GM23338 (cell line): ENCODE measurements at regions not wholly inside any gene's neighbourhood (a gene's known extent, or its start where the extent isn't known, plus 50 kb on each side); places are given as distances from the start of the nearest gene placed in this dataset.

Experiments
- ATAC-seq: fragments of 200-7000 bp; cut with Tn5 transposase; 3 replicates; pipeline ENCODE4 v1.9.1; 2020
- DNase-seq: peaks from one replicate; pipeline ENCODE4 v3.0.0-alpha.2; 2015; ENCODE audit warnings: low spot score
- H2AFZ ChIP-seq: fragments of 200-600 bp; sonication (generic); 2 replicates; pipeline ENCODE4 v1.8.0; 2016; ENCODE audit warnings: antibody characterized with exemption, mild to moderate bottlenecking, moderate library complexity
- H3F3A ChIP-seq: fragments of 200-600 bp; sonication (generic); replicated peaks from 2 replicates; pipeline ENCODE4 v1.8.0; 2017; ENCODE audit warnings: antibody characterized with exemption, mixed run types, low read depth
- H3K27ac ChIP-seq: fragments of 200-600 bp; sonication (generic); 2 replicates; pipeline ENCODE4 v1.6.1; 2016; ENCODE audit warnings: low read depth
- H3K27me3 ChIP-seq: fragments of 200-600 bp; sonication (generic); 2 replicates; pipeline ENCODE4 v1.8.0; 2016; ENCODE audit warnings: mild to moderate bottlenecking, mixed run types, moderate library complexity; ENCODE audit not compliant: insufficient read depth
- H3K36me3 ChIP-seq: fragments of 200-600 bp; sonication (generic); 2 replicates; pipeline ENCODE4 v1.8.0; 2016; ENCODE audit warnings: mild to moderate bottlenecking; ENCODE audit not compliant: insufficient read depth
- H3K4me1 ChIP-seq: fragments of 200-600 bp; sonication (generic); 2 replicates; pipeline ENCODE4 v1.8.0; 2016; ENCODE audit warnings: mild to moderate bottlenecking, moderate library complexity; ENCODE audit not compliant: insufficient read depth
- H3K4me2 ChIP-seq: fragments of 200-600 bp; sonication (generic); 2 replicates; pipeline ENCODE4 v1.7.1; 2017; ENCODE audit warnings: mixed run types
- H3K4me3 ChIP-seq: fragments of 200-600 bp; sonication (generic); 2 replicates; pipeline ENCODE4 v1.6.1; 2016; ENCODE audit warnings: mixed run types
- H3K79me2 ChIP-seq: fragments of 200-600 bp; sonication (generic); replicated peaks from 2 replicates; pipeline ENCODE4 v1.8.0; 2017; ENCODE audit warnings: mild to moderate bottlenecking; ENCODE audit not compliant: insufficient read depth
- H3K9me2 ChIP-seq: fragments of 200-600 bp; sonication (generic); 2 replicates; pipeline ENCODE4 v1.8.0; 2017; ENCODE audit not compliant: insufficient read depth
- H4K20me1 ChIP-seq: fragments of 200-600 bp; sonication (generic); replicated peaks from 2 replicates; pipeline ENCODE4 v1.8.0; 2017; ENCODE audit warnings: mild to moderate bottlenecking; ENCODE audit not compliant: insufficient read depth
- H3K27ac Mint-ChIP-seq: 2 replicates; pipeline ENCODE4 v1.8.0; 2020; ENCODE audit warnings: inconsistent platforms, mild to moderate bottlenecking, moderate library complexity, mixed read lengths
- H3K27me3 Mint-ChIP-seq: 3 replicates; pipeline ENCODE4 v1.8.0; 2022; ENCODE audit warnings: low read depth, mild to moderate bottlenecking, moderate library complexity, mixed read lengths, inconsistent platforms; ENCODE audit not compliant: insufficient read depth, poor library complexity
- H3K36me3 Mint-ChIP-seq: 3 replicates; pipeline ENCODE4 v1.8.0; 2021; ENCODE audit warnings: low read depth, mild to moderate bottlenecking, inconsistent platforms, moderate library complexity, mixed read lengths
- H3K4me1 Mint-ChIP-seq: 3 replicates; pipeline ENCODE4 v1.8.0; 2020; ENCODE audit warnings: mild to moderate bottlenecking, inconsistent platforms, mixed read lengths
- H3K4me3 Mint-ChIP-seq: 3 replicates; pipeline ENCODE4 v1.8.0; 2021; ENCODE audit warnings: moderate library complexity, mild to moderate bottlenecking, inconsistent platforms, mixed read lengths
- H3K9me3 Mint-ChIP-seq: 3 replicates; pipeline ENCODE4 v1.8.0; 2020; ENCODE audit warnings: moderate library complexity, mild to moderate bottlenecking, inconsistent platforms, mixed read lengths
- CREB1 ChIP-seq: fragments of 250-450 bp; sonication (Bioruptor Pico); IDR thresholded peaks from 2 replicates; pipeline ENCODE4 v1.5.0; 2020; ENCODE audit warnings: low read depth, mild to moderate bottlenecking, moderate library complexity
- EZH2 ChIP-seq: fragments of 200-600 bp; sonication (generic); IDR thresholded peaks from one replicate; pipeline ENCODE4 v1.8.0; 2017; ENCODE audit warnings: antibody characterized with exemption, mild to moderate bottlenecking, low read depth; ENCODE audit not compliant: unreplicated experiment
- JUNB ChIP-seq: IDR thresholded peaks from one replicate; pipeline ENCODE4 v1.6.1; 2016; ENCODE audit warnings: antibody characterized with exemption; ENCODE audit not compliant: unreplicated experiment
- NANOG ChIP-seq: IDR thresholded peaks from 2 replicates; pipeline ENCODE4 v1.6.1; 2016; ENCODE audit warnings: antibody characterized with exemption, borderline replicate concordance
- POLR2AphosphoS5 ChIP-seq: IDR thresholded peaks from 2 replicates; pipeline ENCODE4 v1.6.1; 2016; ENCODE audit warnings: antibody characterized with exemption, low read depth
- STAT1 ChIP-seq: IDR thresholded peaks from one replicate; pipeline ENCODE4 v1.6.1; 2016; ENCODE audit warnings: antibody characterized with exemption; ENCODE audit not compliant: unreplicated experiment
- ZNF114 ChIP-seq: fragments of 250-450 bp; sonication (Bioruptor Pico); IDR thresholded peaks from 2 replicates; pipeline ENCODE4 v1.5.0; 2020; ENCODE audit warnings: mild to moderate bottlenecking, moderate library complexity
- ZNF331 ChIP-seq: fragments of 250-450 bp; sonication (Bioruptor Pico); IDR thresholded peaks from 2 replicates; pipeline ENCODE4 v1.5.0; 2020; ENCODE audit warnings: low read depth, mild to moderate bottlenecking, moderate library complexity
- TF ChIP-seq, protein P1 (sequence below), 2 experiments: fragments of 200-600 bp in 1 of 2; sonication (generic) in 1 of 2; conservative IDR thresholded peaks; 2 replicates each; pipeline versions ENCODE4 v1.5.1 to v1.6.1; 2016 to 2017; ENCODE audit warnings: antibody characterized with exemption in 2 of 2, low read depth in 2 of 2, mild to moderate bottlenecking in 2 of 2, moderate library complexity in 1 of 2
- TF ChIP-seq, protein P2 (sequence below): IDR thresholded peaks from one replicate; pipeline ENCODE4 v1.6.1; 2018; ENCODE audit warnings: antibody characterized with exemption; ENCODE audit not compliant: unreplicated experiment
- TF ChIP-seq, protein P3 (sequence below): IDR thresholded peaks from 2 replicates; pipeline ENCODE4 v1.6.1; 2016; ENCODE audit warnings: antibody characterized with exemption
- TF ChIP-seq, protein P4 (sequence below): fragments of 250-450 bp; sonication (Bioruptor Pico); IDR thresholded peaks from 2 replicates; pipeline ENCODE4 v1.5.0; 2020; ENCODE audit warnings: mild to moderate bottlenecking, moderate library complexity

DNA sequence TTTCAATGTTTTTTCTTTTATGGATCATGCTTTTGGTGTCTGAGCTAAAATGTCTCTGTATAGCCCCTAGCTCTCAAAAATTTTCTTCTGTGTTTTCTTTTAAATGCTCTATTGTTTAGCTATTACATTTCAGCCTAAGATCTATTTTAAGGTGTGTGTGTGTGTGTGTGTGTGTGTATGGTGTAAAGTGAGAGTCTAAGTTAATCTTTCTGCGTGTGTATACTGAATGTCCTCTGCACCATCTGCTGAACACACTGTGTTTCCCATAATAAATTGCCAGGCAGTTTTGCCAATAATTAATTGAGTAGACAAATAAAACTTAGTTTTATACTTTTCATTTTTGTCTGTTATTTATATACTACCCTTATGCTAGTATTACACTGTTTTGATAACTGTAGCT lies 2096.3 kb upstream of the C9orf72 start:
- Histone ChIP-seq H3K4me3 (no peak overlapping the region), H3K4me2 (no peak overlapping the region), H3K27me3 (no peaks in the 10 kb centered on the region), H4K20me1 (no peaks in the 10 kb centered on the region), H3K4me1 (no peaks in the 10 kb centered on the region), H3K27ac (no peak overlapping the region), H3K9me2 (no peaks in the 10 kb centered on the region), H3F3A (no peaks in the 10 kb centered on the region), H3K36me3 (no peaks in the 10 kb centered on the region), H2AFZ (no peak overlapping the region), H3K79me2 (no peaks in the 10 kb centered on the region)
- H3K36me3 Mint-ChIP-seq, result no peaks in the 10 kb centered on the region
- DNase-seq (no peak), ATAC-seq (no peak)
- no peaks in the 10 kb centered on the region for H3K9me3 Mint-ChIP-seq
- TF ChIP-seq CREB1 (CRISPR knock-in tag), result no peak
- TF ChIP-seq, protein P1, sequence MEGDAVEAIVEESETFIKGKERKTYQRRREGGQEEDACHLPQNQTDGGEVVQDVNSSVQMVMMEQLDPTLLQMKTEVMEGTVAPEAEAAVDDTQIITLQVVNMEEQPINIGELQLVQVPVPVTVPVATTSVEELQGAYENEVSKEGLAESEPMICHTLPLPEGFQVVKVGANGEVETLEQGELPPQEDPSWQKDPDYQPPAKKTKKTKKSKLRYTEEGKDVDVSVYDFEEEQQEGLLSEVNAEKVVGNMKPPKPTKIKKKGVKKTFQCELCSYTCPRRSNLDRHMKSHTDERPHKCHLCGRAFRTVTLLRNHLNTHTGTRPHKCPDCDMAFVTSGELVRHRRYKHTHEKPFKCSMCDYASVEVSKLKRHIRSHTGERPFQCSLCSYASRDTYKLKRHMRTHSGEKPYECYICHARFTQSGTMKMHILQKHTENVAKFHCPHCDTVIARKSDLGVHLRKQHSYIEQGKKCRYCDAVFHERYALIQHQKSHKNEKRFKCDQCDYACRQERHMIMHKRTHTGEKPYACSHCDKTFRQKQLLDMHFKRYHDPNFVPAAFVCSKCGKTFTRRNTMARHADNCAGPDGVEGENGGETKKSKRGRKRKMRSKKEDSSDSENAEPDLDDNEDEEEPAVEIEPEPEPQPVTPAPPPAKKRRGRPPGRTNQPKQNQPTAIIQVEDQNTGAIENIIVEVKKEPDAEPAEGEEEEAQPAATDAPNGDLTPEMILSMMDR (conservative IDR thresholded peaks at IDR 0.05; ENCODE audit: low read depth in 2 of 2), result no peak
- no peak for TF ChIP-seq POLR2AphosphoS5
- TF ChIP-seq, protein P2, sequence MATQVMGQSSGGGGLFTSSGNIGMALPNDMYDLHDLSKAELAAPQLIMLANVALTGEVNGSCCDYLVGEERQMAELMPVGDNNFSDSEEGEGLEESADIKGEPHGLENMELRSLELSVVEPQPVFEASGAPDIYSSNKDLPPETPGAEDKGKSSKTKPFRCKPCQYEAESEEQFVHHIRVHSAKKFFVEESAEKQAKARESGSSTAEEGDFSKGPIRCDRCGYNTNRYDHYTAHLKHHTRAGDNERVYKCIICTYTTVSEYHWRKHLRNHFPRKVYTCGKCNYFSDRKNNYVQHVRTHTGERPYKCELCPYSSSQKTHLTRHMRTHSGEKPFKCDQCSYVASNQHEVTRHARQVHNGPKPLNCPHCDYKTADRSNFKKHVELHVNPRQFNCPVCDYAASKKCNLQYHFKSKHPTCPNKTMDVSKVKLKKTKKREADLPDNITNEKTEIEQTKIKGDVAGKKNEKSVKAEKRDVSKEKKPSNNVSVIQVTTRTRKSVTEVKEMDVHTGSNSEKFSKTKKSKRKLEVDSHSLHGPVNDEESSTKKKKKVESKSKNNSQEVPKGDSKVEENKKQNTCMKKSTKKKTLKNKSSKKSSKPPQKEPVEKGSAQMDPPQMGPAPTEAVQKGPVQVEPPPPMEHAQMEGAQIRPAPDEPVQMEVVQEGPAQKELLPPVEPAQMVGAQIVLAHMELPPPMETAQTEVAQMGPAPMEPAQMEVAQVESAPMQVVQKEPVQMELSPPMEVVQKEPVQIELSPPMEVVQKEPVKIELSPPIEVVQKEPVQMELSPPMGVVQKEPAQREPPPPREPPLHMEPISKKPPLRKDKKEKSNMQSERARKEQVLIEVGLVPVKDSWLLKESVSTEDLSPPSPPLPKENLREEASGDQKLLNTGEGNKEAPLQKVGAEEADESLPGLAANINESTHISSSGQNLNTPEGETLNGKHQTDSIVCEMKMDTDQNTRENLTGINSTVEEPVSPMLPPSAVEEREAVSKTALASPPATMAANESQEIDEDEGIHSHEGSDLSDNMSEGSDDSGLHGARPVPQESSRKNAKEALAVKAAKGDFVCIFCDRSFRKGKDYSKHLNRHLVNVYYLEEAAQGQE, result no peak
- TF ChIP-seq, protein P3, sequence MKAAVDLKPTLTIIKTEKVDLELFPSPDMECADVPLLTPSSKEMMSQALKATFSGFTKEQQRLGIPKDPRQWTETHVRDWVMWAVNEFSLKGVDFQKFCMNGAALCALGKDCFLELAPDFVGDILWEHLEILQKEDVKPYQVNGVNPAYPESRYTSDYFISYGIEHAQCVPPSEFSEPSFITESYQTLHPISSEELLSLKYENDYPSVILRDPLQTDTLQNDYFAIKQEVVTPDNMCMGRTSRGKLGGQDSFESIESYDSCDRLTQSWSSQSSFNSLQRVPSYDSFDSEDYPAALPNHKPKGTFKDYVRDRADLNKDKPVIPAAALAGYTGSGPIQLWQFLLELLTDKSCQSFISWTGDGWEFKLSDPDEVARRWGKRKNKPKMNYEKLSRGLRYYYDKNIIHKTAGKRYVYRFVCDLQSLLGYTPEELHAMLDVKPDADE, result no peak
- TF ChIP-seq JUNB, result no peak
- TF ChIP-seq STAT1, result no peak
- TF ChIP-seq, protein P4, sequence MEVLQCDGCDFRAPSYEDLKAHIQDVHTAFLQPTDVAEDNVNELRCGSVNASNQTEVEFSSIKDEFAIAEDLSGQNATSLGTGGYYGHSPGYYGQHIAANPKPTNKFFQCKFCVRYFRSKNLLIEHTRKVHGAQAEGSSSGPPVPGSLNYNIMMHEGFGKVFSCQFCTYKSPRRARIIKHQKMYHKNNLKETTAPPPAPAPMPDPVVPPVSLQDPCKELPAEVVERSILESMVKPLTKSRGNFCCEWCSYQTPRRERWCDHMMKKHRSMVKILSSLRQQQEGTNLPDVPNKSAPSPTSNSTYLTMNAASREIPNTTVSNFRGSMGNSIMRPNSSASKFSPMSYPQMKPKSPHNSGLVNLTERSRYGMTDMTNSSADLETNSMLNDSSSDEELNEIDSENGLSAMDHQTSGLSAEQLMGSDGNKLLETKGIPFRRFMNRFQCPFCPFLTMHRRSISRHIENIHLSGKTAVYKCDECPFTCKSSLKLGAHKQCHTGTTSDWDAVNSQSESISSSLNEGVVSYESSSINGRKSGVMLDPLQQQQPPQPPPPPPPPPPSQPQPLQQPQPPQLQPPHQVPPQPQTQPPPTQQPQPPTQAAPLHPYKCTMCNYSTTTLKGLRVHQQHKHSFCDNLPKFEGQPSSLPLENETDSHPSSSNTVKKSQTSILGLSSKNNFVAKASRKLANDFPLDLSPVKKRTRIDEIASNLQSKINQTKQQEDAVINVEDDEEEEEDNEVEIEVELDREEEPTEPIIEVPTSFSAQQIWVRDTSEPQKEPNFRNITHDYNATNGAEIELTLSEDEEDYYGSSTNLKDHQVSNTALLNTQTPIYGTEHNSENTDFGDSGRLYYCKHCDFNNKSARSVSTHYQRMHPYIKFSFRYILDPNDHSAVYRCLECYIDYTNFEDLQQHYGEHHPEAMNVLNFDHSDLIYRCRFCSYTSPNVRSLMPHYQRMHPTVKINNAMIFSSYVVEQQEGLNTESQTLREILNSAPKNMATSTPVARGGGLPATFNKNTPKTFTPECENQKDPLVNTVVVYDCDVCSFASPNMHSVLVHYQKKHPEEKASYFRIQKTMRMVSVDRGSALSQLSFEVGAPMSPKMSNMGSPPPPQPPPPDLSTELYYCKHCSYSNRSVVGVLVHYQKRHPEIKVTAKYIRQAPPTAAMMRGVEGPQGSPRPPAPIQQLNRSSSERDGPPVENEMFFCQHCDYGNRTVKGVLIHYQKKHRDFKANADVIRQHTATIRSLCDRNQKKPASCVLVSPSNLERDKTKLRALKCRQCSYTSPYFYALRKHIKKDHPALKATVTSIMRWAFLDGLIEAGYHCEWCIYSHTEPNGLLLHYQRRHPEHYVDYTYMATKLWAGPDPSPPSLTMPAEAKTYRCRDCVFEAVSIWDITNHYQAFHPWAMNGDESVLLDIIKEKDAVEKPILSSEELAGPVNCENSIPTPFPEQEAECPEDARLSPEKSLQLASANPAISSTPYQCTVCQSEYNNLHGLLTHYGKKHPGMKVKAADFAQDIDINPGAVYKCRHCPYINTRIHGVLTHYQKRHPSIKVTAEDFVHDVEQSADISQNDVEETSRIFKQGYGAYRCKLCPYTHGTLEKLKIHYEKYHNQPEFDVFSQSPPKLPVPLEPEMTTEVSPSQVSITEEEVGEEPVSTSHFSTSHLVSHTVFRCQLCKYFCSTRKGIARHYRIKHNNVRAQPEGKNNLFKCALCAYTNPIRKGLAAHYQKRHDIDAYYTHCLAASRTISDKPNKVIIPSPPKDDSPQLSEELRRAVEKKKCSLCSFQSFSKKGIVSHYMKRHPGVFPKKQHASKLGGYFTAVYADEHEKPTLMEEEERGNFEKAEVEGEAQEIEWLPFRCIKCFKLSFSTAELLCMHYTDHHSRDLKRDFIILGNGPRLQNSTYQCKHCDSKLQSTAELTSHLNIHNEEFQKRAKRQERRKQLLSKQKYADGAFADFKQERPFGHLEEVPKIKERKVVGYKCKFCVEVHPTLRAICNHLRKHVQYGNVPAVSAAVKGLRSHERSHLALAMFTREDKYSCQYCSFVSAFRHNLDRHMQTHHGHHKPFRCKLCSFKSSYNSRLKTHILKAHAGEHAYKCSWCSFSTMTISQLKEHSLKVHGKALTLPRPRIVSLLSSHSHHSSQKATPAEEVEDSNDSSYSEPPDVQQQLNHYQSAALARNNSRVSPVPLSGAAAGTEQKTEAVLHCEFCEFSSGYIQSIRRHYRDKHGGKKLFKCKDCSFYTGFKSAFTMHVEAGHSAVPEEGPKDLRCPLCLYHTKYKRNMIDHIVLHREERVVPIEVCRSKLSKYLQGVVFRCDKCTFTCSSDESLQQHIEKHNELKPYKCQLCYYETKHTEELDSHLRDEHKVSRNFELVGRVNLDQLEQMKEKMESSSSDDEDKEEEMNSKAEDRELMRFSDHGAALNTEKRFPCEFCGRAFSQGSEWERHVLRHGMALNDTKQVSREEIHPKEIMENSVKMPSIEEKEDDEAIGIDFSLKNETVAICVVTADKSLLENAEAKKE (CRISPR knock-in tag), result no peak
- TF ChIP-seq ZNF331 (CRISPR knock-in tag), result no peak
- TF ChIP-seq EZH2, result no peak
- no peak for TF ChIP-seq ZNF114
- TF ChIP-seq NANOG, result no peak
- H3K27ac Mint-ChIP-seq, result no peak overlapping the region
- no peak overlapping the region for H3K4me3 Mint-ChIP-seq
- H3K27me3 Mint-ChIP-seq, result no peaks in the 10 kb centered on the region
- H3K4me1 Mint-ChIP-seq, result no peaks in the 10 kb centered on the region
